Dendritic cell treated with granulocyte-macrophage colony-stimulating factor and Interleukin-4, amounts not matched to agents 40 ng/mL and 50 ng/mL, for 4 days (primary cell): ENCODE measurements at regions not wholly inside any gene's neighbourhood (a gene's known extent, or its start where the extent isn't known, plus 50 kb on each side); places are given as distances from the start of the nearest gene placed in this dataset.

ENCODE experiments used
- H3K27ac Mint-ChIP-seq: one replicate; pipeline ENCODE4 v1.8.0; 2022; ENCODE audit warnings: mild to moderate bottlenecking, mixed read lengths
- H3K27me3 Mint-ChIP-seq: one replicate; pipeline ENCODE4 v1.8.0; 2022; ENCODE audit warnings: mild to moderate bottlenecking, mixed read lengths
- H3K36me3 Mint-ChIP-seq: one replicate; pipeline ENCODE4 v1.8.0; 2022; ENCODE audit warnings: low read depth, mixed read lengths
- H3K4me1 Mint-ChIP-seq: one replicate; pipeline ENCODE4 v1.8.0; 2022; ENCODE audit warnings: low read depth, mixed read lengths
- H3K4me3 Mint-ChIP-seq: one replicate; pipeline ENCODE4 v1.8.0; 2022; ENCODE audit warnings: mild to moderate bottlenecking, moderate library complexity, mixed read lengths
- H3K9me3 Mint-ChIP-seq: one replicate; pipeline ENCODE4 v1.8.0; 2022; ENCODE audit warnings: mixed read lengths
- intact Hi-C: fragments of 100-400 bp; cut with micrococcal nuclease; formaldehyde crosslinking; loops from one replicate; pipeline ENCODE4 v1.15.0; 2022

- H3K27me3 Mint-ChIP-seq, result peaks cover 34% of the 10 kb centered on the region
These were observed 80.9 kb downstream of the FOXD1 start for GRCh38 chr5:73367650-73368049.

GRCh38 chr5:73365990-73366667 is 82.4 kb downstream of the FOXD1 start:
- H3K4me1 Mint-ChIP-seq, result no peaks in the 10 kb centered on the region
- no peaks in the 10 kb centered on the region for H3K9me3 Mint-ChIP-seq
- no peak overlapping the region for H3K27ac Mint-ChIP-seq
- H3K36me3 Mint-ChIP-seq, result no peaks in the 10 kb centered on the region
- H3K27me3 Mint-ChIP-seq, result peaks cover 32% of the 10 kb centered on the region
- no peak overlapping the region for H3K4me3 Mint-ChIP-seq
- intact Hi-C loops, result no loop called here

More at GRCh38 chr5:73367650-73368049, 80.9 kb downstream of the FOXD1 start:
- Mint-ChIP-seq H3K36me3 (no peaks in the 10 kb centered on the region), H3K4me1 (no peaks in the 10 kb centered on the region), H3K9me3 (no peaks in the 10 kb centered on the region), H3K27ac (no peak overlapping the region), H3K4me3 (no peak overlapping the region)
- intact Hi-C loops, result no loop called here

- intact Hi-C loops, result no loop called here
- Mint-ChIP-seq H3K4me3 (no peak overlapping the region), H3K27me3 (peaks cover 29% of the 10 kb centered on the region), H3K27ac (no peak overlapping the region), H3K4me1 (no peaks in the 10 kb centered on the region), H3K9me3 (no peaks in the 10 kb centered on the region), H3K36me3 (no peaks in the 10 kb centered on the region)
These were observed 83.2 kb downstream of the FOXD1 start for GRCh38 chr5:73365301-73365853.

- no peaks in the 10 kb centered on the region for H3K36me3 Mint-ChIP-seq
- no peaks in the 10 kb centered on the region for H3K9me3 Mint-ChIP-seq
- no peak overlapping the region for H3K27ac Mint-ChIP-seq
These were observed 84.5 kb downstream of the FOXD1 start for GRCh38 chr5:73363911-73364730.

GRCh38 chr5:73359395-73359794 is 89.2 kb downstream of the FOXD1 start:
- H3K9me3 Mint-ChIP-seq, result no peaks in the 10 kb centered on the region
- no peaks in the 10 kb centered on the region for H3K4me1 Mint-ChIP-seq
- H3K4me3 Mint-ChIP-seq, result no peak overlapping the region
- intact Hi-C loops, result no loop called here
- H3K27me3 Mint-ChIP-seq, result peaks cover 29% of the 10 kb centered on the region
- no peaks in the 10 kb centered on the region for H3K36me3 Mint-ChIP-seq
- H3K27ac Mint-ChIP-seq, result no peak overlapping the region

More at GRCh38 chr5:73363911-73364730, 84.5 kb downstream of the FOXD1 start:
- Mint-ChIP-seq H3K27me3 (peaks cover 27% of the 10 kb centered on the region), H3K4me3 (no peak overlapping the region), H3K4me1 (no peaks in the 10 kb centered on the region)
- intact Hi-C loops, result no loop called here

- Mint-ChIP-seq H3K9me3 (no peaks in the 10 kb centered on the region), H3K4me3 (no peak overlapping the region), H3K27me3 (peaks cover 31% of the 10 kb centered on the region), H3K36me3 (no peaks in the 10 kb centered on the region), H3K27ac (no peak overlapping the region), H3K4me1 (no peaks in the 10 kb centered on the region)
- intact Hi-C loops, result no loop called here
These were observed 90.2 kb downstream of the FOXD1 start for GRCh38 chr5:73358366-73358765.

GRCh38 chr5:73357576-73357975 is 91.0 kb downstream of the FOXD1 start:
- no peak overlapping the region for H3K27ac Mint-ChIP-seq
- intact Hi-C loops, result no loop called here
- peaks cover under 1% of the 10 kb centered on the region for H3K4me1 Mint-ChIP-seq
- H3K27me3 Mint-ChIP-seq, result peaks cover 31% of the 10 kb centered on the region
- no peak overlapping the region for H3K4me3 Mint-ChIP-seq
- H3K9me3 Mint-ChIP-seq, result peaks cover under 1% of the 10 kb centered on the region
- H3K36me3 Mint-ChIP-seq, result no peaks in the 10 kb centered on the region

GRCh38 chr5:73355108-73355507 is 93.5 kb downstream of the FOXD1 start:
- H3K9me3 Mint-ChIP-seq, result peaks cover 25% of the 10 kb centered on the region
- H3K4me3 Mint-ChIP-seq, result no peak overlapping the region
- intact Hi-C loops, result no loop called here
- no peak overlapping the region for H3K27ac Mint-ChIP-seq
- peaks cover 21% of the 10 kb centered on the region for H3K27me3 Mint-ChIP-seq
- H3K36me3 Mint-ChIP-seq, result no peaks in the 10 kb centered on the region
- peaks cover 5% of the 10 kb centered on the region for H3K4me1 Mint-ChIP-seq

- no peaks in the 10 kb centered on the region for H3K36me3 Mint-ChIP-seq
- peaks cover 32% of the 10 kb centered on the region for H3K9me3 Mint-ChIP-seq
- no peak overlapping the region for H3K4me3 Mint-ChIP-seq
- H3K4me1 Mint-ChIP-seq, result peaks cover 5% of the 10 kb centered on the region
- peaks cover 19% of the 10 kb centered on the region for H3K27me3 Mint-ChIP-seq
- intact Hi-C loops, result no loop called here
- H3K27ac Mint-ChIP-seq, result no peak overlapping the region
These were observed 94.2 kb downstream of the FOXD1 start for GRCh38 chr5:73354406-73354805.

- peaks cover 11% of the 10 kb centered on the region for H3K27me3 Mint-ChIP-seq
- no peak overlapping the region for H3K4me3 Mint-ChIP-seq
- peaks cover 49% of the 10 kb centered on the region for H3K9me3 Mint-ChIP-seq
These were observed 95.8 kb downstream of the FOXD1 start for GRCh38 chr5:73352649-73353230.

GRCh38 chr5:73352243-73352642 is 96.3 kb downstream of the FOXD1 start:
- H3K9me3 Mint-ChIP-seq, result peaks cover 54% of the 10 kb centered on the region
- H3K27me3 Mint-ChIP-seq, result peaks cover 6% of the 10 kb centered on the region
- intact Hi-C loops, result no loop called here
- no peak overlapping the region for H3K27ac Mint-ChIP-seq
- H3K4me1 Mint-ChIP-seq, result peaks cover 5% of the 10 kb centered on the region
- no peak overlapping the region for H3K4me3 Mint-ChIP-seq
- no peaks in the 10 kb centered on the region for H3K36me3 Mint-ChIP-seq

More at GRCh38 chr5:73352649-73353230, 95.8 kb downstream of the FOXD1 start:
- Mint-ChIP-seq H3K4me1 (peaks cover 5% of the 10 kb centered on the region), H3K36me3 (no peaks in the 10 kb centered on the region), H3K27ac (no peak overlapping the region)
- intact Hi-C loops, result no loop called here

GRCh38 chr5:73351593-73351992 is 97.0 kb downstream of the FOXD1 start:
- H3K4me3 Mint-ChIP-seq, result no peak overlapping the region
- H3K27ac Mint-ChIP-seq, result no peak overlapping the region
- no peaks in the 10 kb centered on the region for H3K36me3 Mint-ChIP-seq
- peaks cover 6% of the 10 kb centered on the region for H3K27me3 Mint-ChIP-seq
- peaks cover 5% of the 10 kb centered on the region for H3K4me1 Mint-ChIP-seq
- H3K9me3 Mint-ChIP-seq, result peaks cover 60% of the 10 kb centered on the region
- intact Hi-C loops, result no loop called here

- no peak overlapping the region for H3K27ac Mint-ChIP-seq
These were observed 101.6 kb downstream of the FOXD1 start for GRCh38 chr5:73346878-73347408.

GRCh38 chr5:73344835-73345234 is 103.7 kb downstream of the FOXD1 start:
- H3K4me3 Mint-ChIP-seq, result no peak overlapping the region
- no peaks in the 10 kb centered on the region for H3K4me1 Mint-ChIP-seq
- peaks cover 23% of the 10 kb centered on the region for H3K27me3 Mint-ChIP-seq
- H3K9me3 Mint-ChIP-seq, result peaks cover 51% of the 10 kb centered on the region
- no peak overlapping the region for H3K27ac Mint-ChIP-seq
- intact Hi-C loops, result no loop called here
- no peaks in the 10 kb centered on the region for H3K36me3 Mint-ChIP-seq

More at GRCh38 chr5:73346878-73347408, 101.6 kb downstream of the FOXD1 start:
- Mint-ChIP-seq H3K4me3 (no peak overlapping the region), H3K27me3 (peaks cover 15% of the 10 kb centered on the region), H3K36me3 (no peaks in the 10 kb centered on the region), H3K4me1 (no peaks in the 10 kb centered on the region), H3K9me3 (peaks cover 67% of the 10 kb centered on the region)
- intact Hi-C loops, result no loop called here
